GM06990 (cell line): ENCODE measurements at regions not wholly inside any gene's neighbourhood (a gene's known extent, or its start where the extent isn't known, plus 50 kb on each side); places are given as distances from the start of the nearest gene placed in this dataset.

Experiments
- DNase-seq: peaks from one replicate; pipeline ENCODE4 v3.0.0-alpha.2; 2011; ENCODE audit not compliant: insufficient read length; ENCODE audit errors: extremely low read depth
- H3K27me3 ChIP-seq: replicated peaks from 2 replicates; pipeline ENCODE4 v1.6.0; 2011; ENCODE audit warnings: low read length; ENCODE audit not compliant: control insufficient read depth, insufficient read depth
- H3K36me3 ChIP-seq: 2 replicates; pipeline ENCODE4 v1.5.1; 2011; ENCODE audit warnings: low read length; ENCODE audit not compliant: control insufficient read depth, insufficient read depth
- H3K4me3 ChIP-seq: replicated peaks from 2 replicates; pipeline ENCODE4 v1.5.1; 2011; ENCODE audit warnings: low read depth, mild to moderate bottlenecking, control low read depth, low read length
- CTCF ChIP-seq: IDR thresholded peaks from 2 replicates; pipeline ENCODE4 v1.5.1; 2011; ENCODE audit warnings: low read length, control low read depth, mild to moderate bottlenecking, inconsistent platforms; ENCODE audit not compliant: insufficient read depth, poor library complexity, severe bottlenecking

GRCh38 chr13:37417060-37417441, 181.5 kb downstream of the POSTN start:
- H3K4me3 ChIP-seq: no peak overlapping the region
- no peaks in the 10 kb centered on the region for H3K36me3 ChIP-seq
- no peak for TF ChIP-seq CTCF
- no peaks in the 10 kb centered on the region for H3K27me3 ChIP-seq
- DNase-seq: no peak

GRCh38 chr13:37416291-37417059, 182.1 kb downstream of the POSTN start:
- TF ChIP-seq CTCF: no peak
- H3K27me3 ChIP-seq: no peaks in the 10 kb centered on the region
- no peak overlapping the region for H3K4me3 ChIP-seq
- no peaks in the 10 kb centered on the region for H3K36me3 ChIP-seq
- no peak for DNase-seq

- H3K36me3 ChIP-seq: no peaks in the 10 kb centered on the region
- no peak for TF ChIP-seq CTCF
- no peaks in the 10 kb centered on the region for H3K27me3 ChIP-seq
- DNase-seq: no peak
- no peak overlapping the region for H3K4me3 ChIP-seq
These were observed 185.4 kb downstream of the POSTN start for GRCh38 chr13:37413161-37413560.

GRCh38 chr13:37412241-37412921, 186.2 kb downstream of the POSTN start:
- Histone ChIP-seq H3K4me3 (no peak overlapping the region), H3K27me3 (no peaks in the 10 kb centered on the region), H3K36me3 (no peaks in the 10 kb centered on the region)
- TF ChIP-seq CTCF: no peak
- no peak for DNase-seq

- no peak for DNase-seq
- Histone ChIP-seq H3K27me3 (no peaks in the 10 kb centered on the region), H3K4me3 (no peak overlapping the region), H3K36me3 (no peaks in the 10 kb centered on the region)
- TF ChIP-seq CTCF: no peak
These were observed 188.3 kb downstream of the POSTN start for GRCh38 chr13:37410316-37410715.

- TF ChIP-seq CTCF: no peak
- H3K27me3 ChIP-seq: no peaks in the 10 kb centered on the region
- H3K36me3 ChIP-seq: no peaks in the 10 kb centered on the region
- DNase-seq: no peak
- no peak overlapping the region for H3K4me3 ChIP-seq
These were observed 188.8 kb downstream of the POSTN start for GRCh38 chr13:37409756-37410155.
